DMS 273 treated with DMSO at 0.1 percent for 48 hours (cell line): ENCODE measurements at regions not wholly inside any gene's neighbourhood (a gene's known extent, or its start where the extent isn't known, plus 50 kb on each side); places are given as distances from the start of the nearest gene placed in this dataset.

Experiments used
- DNase-seq: peaks from one replicate; lab custom pipeline; 2025; lab: John Stamatoyannopoulos, UW

DNA sequence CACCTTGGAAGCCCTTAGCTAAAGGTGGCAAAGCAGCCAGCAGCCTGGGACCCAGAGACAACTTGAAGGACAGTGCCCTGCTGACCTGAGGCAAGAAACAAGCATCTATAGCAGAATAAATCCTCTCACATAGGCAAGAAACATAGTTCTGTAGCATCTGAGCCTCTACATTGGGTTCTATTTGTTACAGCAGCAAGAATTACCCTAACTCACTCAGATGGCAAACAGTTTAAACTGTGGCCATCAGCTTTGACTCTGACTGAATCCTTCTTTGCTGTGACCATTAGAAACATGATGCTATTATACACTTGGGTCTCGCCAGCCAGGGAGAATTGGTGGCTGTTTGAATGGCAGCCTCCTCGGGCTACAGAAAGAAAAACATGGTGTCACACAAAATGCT lies 53.1 kb upstream of the CCL1 start:
- no peak for DNase-seq

DNA sequence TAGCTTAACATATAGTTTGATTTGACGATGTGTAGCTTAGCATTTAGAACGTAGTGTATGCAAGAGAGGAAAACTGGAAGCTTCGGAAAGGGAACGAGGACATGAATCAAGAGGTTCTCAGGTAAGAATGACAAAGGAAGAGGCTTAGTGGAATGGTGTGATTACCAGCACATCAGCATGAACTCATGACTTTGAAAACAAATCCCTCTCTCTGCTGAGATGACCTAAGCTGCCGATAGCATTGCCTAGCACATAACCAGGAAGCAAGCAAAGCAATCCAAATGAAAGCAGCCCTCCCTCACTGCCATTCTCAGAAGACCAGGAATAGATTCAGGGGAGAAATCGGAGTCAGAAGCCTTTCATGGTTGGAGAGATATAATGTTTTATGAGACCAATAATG lies 51.3 kb upstream of the CCL1 start:
- no peak for DNase-seq

DNA sequence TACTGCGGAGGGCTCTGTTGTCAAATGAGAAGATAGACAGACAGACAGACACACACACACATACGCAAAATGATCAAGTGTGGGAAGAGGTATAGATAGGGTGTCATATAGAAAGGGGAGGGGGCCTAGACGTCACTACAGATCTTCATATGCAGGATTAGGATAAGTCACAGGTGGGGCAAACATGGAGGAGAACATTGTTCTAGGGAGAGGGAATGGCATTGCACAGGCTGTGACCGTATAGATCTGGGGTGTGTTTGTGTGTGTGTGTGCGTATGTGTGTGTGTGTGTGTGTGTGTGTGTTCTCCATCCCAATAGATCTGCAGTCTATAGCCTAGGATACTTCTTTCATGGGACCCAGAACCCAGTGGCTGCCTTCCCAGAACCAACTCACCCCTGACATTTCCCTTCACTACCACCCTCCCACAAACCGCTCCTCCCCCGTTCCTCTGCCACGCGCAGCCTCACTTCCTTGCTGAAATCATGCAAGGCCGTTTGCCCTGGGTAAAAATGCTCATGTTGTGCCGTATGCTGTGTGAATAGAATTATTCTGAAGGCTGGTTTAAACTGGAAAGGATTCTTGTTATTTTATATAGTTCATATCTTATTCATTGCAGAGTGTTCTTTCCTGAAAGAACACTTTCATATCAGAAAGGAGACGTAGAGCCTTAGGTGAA lies 50.5 kb upstream of the CCL1 start:
- no peak for DNase-seq

DNA sequence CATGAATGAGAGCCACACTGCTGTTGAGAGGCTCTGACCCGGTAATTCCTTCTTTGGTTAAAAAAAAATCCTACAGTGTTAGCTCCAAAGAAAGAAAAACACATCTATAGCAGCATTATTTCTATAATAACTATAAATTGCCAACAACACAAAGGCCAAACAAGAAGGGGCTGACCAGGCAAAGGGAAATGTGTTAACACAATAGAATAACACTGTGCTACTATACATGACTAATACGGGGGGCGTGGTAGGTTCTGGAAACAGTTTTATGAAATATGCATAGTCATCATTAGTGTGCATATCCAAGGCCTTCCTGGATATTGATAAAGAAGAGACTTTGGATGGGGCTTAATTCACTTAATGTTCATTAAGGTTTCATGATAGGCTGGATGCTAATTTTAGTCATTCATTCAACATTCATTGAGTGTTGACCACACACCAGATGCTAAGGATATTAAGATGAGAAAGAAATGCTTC lies 50.0 kb upstream of the CCL1 start:
- no peak for DNase-seq
